ENCODE measurements at regions not wholly inside any gene's neighbourhood (a gene's known extent, or its start where the extent isn't known, plus 50 kb on each side); places are given as distances from the start of the nearest gene placed in this dataset.
A peak's percentile ranks its signal among the peaks of the same experiment; 100 is the strongest.
"Not testable (repeated sequence)": the region's sequence is repeated elsewhere in the genome, so short reads cannot be mapped to it uniquely, and the experiment has no call there.

GRCh38 chr2:111320965-111321364, 200.3 kb downstream of the BCL2L11 start:
- peak; percentile 68 for DNase-seq

- DNase-seq: not testable (repeated sequence)
These were observed 202.7 kb downstream of the BCL2L11 start for GRCh38 chr2:111323384-111323783.

- DNase-seq: not testable (repeated sequence)
These were observed 207.0 kb downstream of the BCL2L11 start for GRCh38 chr2:111327726-111328125.

- not testable (repeated sequence) for DNase-seq
These were observed 208.6 kb downstream of the BCL2L11 start for GRCh38 chr2:111329309-111329708.

- DNase-seq: not testable (repeated sequence)
These were observed 210.5 kb downstream of the BCL2L11 start for GRCh38 chr2:111331099-111331724.

- not testable (repeated sequence) for DNase-seq
These were observed 214.7 kb downstream of the BCL2L11 start for GRCh38 chr2:111335220-111335907.

- DNase-seq: not testable (repeated sequence)
These were observed 217.8 kb downstream of the BCL2L11 start for GRCh38 chr2:111338474-111338873.

GRCh38 chr2:111339476-111339875, 218.8 kb downstream of the BCL2L11 start:
- DNase-seq: not testable (repeated sequence)

- not testable (repeated sequence) for DNase-seq
These were observed 223.9 kb downstream of the BCL2L11 start for GRCh38 chr2:111344590-111344989.

GRCh38 chr2:111345439-111345838, 224.7 kb downstream of the BCL2L11 start:
- DNase-seq: not testable (repeated sequence)

GRCh38 chr2:111346018-111346930, 225.6 kb downstream of the BCL2L11 start:
- peak; percentile 29 for DNase-seq

GRCh38 chr2:111347695-111348094, 227.0 kb downstream of the BCL2L11 start:
- DNase-seq: not testable (repeated sequence)

- DNase-seq: not testable (repeated sequence)
These were observed 227.6 kb downstream of the BCL2L11 start for GRCh38 chr2:111348316-111348715.

- DNase-seq: not testable (repeated sequence)
These were observed 234.5 kb downstream of the BCL2L11 start for GRCh38 chr2:111355022-111355817.

- DNase-seq: not testable (repeated sequence)
These were observed 235.3 kb downstream of the BCL2L11 start for GRCh38 chr2:111355823-111356511.

GRCh38 chr2:111356512-111357031, 235.9 kb downstream of the BCL2L11 start:
- DNase-seq: not testable (repeated sequence)

GRCh38 chr2:111365986-111366640, 245.4 kb downstream of the BCL2L11 start:
- not testable (repeated sequence) for DNase-seq

GRCh38 chr2:111366641-111367029, 245.9 kb downstream of the BCL2L11 start:
- DNase-seq: not testable (repeated sequence)

GRCh38 chr2:111367080-111367479, 246.4 kb downstream of the BCL2L11 start:
- DNase-seq: not testable (repeated sequence)

GRCh38 chr2:111367871-111368270, 247.2 kb downstream of the BCL2L11 start:
- DNase-seq: peak; percentile 48

- not testable (repeated sequence) for DNase-seq
These were observed 247.6 kb downstream of the BCL2L11 start for GRCh38 chr2:111368288-111368687.

All from fibroblast of skin of right quadriceps (primary cell).